Motor neuron (in vitro differentiated cells): ENCODE measurements at regions not wholly inside any gene's neighbourhood (a gene's known extent, or its start where the extent isn't known, plus 50 kb on each side); places are given as distances from the start of the nearest gene placed in this dataset.

Experiments
- ATAC-seq, 8 experiments: fragments of 200-7000 bp; cut with Tn5 transposase; replicated peaks in 6 of 8; 2 replicates each; pipeline ENCODE4 v1.8.0; 2021; ENCODE audit warnings: mild to moderate bottlenecking in 8 of 8, moderate library complexity in 8 of 8
- H3K27ac ChIP-seq, 2 donors: fragments of 250-450 bp; sonication (Bioruptor Pico); 2 replicates each; pipeline ENCODE4 v1.9.0; 2021; ENCODE audit warnings: antibody characterized with exemption in 2 of 2, mild to moderate bottlenecking in 2 of 2, moderate library complexity in 1 of 2
- H3K4me1 ChIP-seq, 2 donors: fragments of 250-450 bp; sonication (Bioruptor Pico); replicated peaks in 1 of 2; 2 replicates each; pipeline ENCODE4 v1.6.1; 2021; ENCODE audit warnings: antibody characterized with exemption in 2 of 2, mild to moderate bottlenecking in 2 of 2, moderate library complexity in 1 of 2
- H3K4me3 ChIP-seq, 5 donors: fragments of 250-450 bp; sonication (Bioruptor Pico); 2 replicates each; pipeline ENCODE4 v1.9.0; 2021; ENCODE audit warnings: antibody characterized with exemption in 5 of 5, mild to moderate bottlenecking in 5 of 5, moderate library complexity in 4 of 5
- WGBS, 10 experiments: fragments of 450-650 bp; shearing (Covaris generic); methylation state at CpG; one replicate each; pipeline ENCODE4 v1.0.0; 2022; 5-methylcytosine and 5-hydroxymethylcytosine counted together
- in situ Hi-C, 9 experiments: fragments of 400-800 bp; cut with MboI; loops; one replicate each; pipeline ENCODE4 v1.15.0; 2021; ENCODE audit warnings: low sequenced_read_pairs in 9 of 9, low pct_unique_long_range_greater_than_20kb in 2 of 9; ENCODE audit not compliant: unreplicated experiment in 9 of 9

DNA sequence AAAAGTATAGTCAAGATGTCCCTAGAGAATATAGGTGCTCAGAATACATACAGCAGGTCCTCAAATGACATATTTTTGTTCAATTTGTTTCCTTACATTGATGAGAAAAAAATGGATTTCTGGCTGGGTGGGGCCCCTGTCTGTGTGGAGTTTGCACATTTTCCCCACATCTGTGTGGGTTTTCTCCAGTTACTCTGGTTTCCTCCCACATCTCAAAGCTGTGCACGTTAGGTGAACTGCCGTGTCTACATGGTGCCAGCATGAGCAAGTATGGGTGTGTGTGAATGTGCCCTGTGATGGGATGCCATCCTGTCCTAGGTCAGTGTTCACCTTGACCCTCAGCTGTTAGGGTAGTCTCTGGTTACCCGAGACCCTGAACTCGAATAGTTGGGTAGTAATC is 289.1 kb downstream of the GRIN2B start:
- WGBS, 10 experiments: 0 to 100% (median 86%) methylated on average over 1 to 4 of the region's 4 CpGs; no CpG with 5 or more reads in 3 of the 10 experiments
- in situ Hi-C loops: no loop called here
- ATAC-seq: no peak
- Histone ChIP-seq H3K27ac (no peak overlapping the region), H3K4me1 (no peaks in the 10 kb centered on the region), H3K4me3 (no peak overlapping the region)

DNA sequence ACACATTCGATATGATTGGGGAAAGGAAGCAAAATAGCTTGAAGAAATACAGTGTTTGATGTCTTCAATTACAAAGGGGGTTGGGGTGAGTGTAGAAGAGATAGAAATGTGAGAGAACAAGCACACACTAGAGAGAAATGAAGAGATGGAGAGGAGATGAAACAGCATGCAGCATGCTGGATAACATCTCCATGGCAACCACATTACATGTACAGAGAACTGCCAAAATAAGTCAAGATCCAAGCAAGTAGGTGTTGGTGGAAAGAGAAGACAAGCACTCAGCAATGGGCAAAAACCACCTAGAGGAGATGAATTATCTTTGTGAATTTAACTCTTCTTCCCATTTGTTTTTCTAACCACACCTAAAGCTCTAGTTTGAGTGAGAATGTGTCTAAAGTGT is 289.8 kb downstream of the GRIN2B start:
- ATAC-seq: no peak
- in situ Hi-C loops: no loop called here
- H3K4me3 ChIP-seq: no peak overlapping the region
- H3K4me1 ChIP-seq: peaks cover under 1 to 1% of the 10 kb centered on the region in 2 donors
- H3K27ac ChIP-seq: no peak overlapping the region
- WGBS, 10 experiments: 0 to 100% (median 40%) methylated on average over 1 of the region's 1 CpG; no CpG with 5 or more reads in 1 of the 10 experiments

DNA sequence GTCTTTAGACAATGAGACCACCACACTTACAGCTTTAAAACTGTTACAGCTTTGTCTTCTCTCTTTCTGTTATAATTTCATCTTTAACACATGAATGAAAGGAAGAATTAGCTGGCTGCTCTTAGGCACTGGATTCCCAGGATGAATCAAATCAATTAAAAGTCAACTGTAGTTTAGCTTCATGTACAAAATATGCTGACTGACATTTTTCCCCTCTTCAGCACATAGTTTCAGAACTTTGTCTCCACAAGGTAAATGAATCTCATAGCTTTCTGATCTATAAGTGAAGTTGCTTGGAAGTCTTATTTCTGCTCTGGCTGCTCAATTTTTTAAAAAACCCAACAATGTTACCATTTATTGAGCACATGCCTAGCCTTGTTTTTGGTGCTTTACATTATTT is 293.8 kb downstream of the GRIN2B start:
- in situ Hi-C loops: no loop called here
- Histone ChIP-seq H3K4me3 (no peak overlapping the region), H3K27ac (no peak overlapping the region), H3K4me1 (peaks cover 6 to 8% of the 10 kb centered on the region in 2 donors)
- ATAC-seq: no peak

DNA sequence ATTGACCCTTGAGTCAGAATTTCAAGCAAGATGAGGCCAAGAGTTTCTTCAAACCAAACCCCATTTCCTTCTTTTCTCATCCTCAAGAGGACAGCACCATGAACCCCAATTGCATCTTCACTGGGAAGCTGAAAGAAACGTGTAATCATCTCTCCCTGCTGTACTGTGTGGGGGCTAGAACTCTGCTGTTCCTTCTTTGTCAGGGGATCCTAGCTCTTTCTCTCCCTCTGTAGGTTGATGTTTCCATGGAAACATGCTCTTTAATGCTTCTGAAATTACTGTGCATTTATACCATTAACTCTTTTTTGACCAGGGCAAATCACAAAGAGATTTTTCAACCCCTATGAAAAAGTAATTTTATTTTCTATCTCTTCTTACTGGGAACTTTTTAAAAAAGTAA is 295.1 kb downstream of the GRIN2B start:
- no peak overlapping the region for H3K27ac ChIP-seq
- in situ Hi-C loops: no loop called here
- no peak overlapping the region for H3K4me3 ChIP-seq
- peaks cover 6 to 8% of the 10 kb centered on the region in 2 donors for H3K4me1 ChIP-seq
- WGBS, 10 experiments: 0 to 50% (median 25%) methylated on average over 1 of the region's 1 CpG; no CpG with 5 or more reads in 3 of the 10 experiments
- no peak for ATAC-seq

DNA sequence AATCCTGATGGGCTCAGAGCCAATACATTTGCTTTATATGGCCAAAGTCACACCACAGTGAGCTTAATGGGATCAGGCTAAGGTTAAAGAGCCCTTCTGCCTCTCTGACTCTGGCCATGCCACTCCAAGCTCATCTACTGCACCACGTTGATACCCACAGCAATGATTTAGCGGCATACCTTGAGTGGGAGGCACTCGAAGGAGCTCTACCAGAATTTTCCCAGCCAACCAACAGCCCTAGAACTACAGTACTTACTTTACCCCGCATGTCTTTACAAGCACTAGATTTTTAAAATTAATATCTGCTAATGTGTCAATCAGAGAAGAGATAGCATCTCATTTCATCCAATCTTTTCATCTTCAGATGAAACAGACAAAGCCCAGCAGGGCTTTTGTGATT is 300.5 kb downstream of the GRIN2B start:
- ATAC-seq: no peak
- WGBS, 10 experiments: 0 to 100% (median 77%) methylated on average over 1 to 4 of the region's 4 CpGs; no CpG with 5 or more reads in 2 of the 10 experiments
- Histone ChIP-seq H3K27ac (no peak overlapping the region), H3K4me3 (no peak overlapping the region), H3K4me1 (peaks cover 5 to 18% of the 10 kb centered on the region in 2 donors)
- in situ Hi-C loops: no loop called here

DNA sequence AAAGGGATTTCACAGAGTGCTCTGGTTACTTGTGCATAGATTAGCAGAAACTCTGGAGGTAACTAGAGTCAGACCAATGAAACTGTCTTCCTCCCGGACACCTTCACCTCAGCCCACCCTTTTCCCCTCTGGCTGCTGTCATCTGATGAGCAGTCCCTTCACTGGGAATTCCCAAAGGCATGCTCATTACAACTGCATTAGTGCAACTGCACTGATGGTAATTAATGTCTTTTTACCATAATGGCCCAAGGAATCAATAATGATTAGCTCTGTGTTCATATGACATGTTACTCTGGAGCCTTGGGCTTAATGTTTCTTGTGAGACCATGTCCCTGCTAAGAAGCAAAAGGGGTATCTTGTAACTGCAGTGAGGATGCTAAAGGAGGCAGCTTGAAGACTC is 304.5 kb downstream of the GRIN2B start:
- peak in 4 of 8 experiments; percentile 32 to 70 (median 50) for ATAC-seq
- Histone ChIP-seq H3K4me1 (peaks cover 5 to 18% of the 10 kb centered on the region in 2 donors), H3K27ac (no peak overlapping the region), H3K4me3 (no peak overlapping the region)
- 20 to 71% (median 40%) methylated on average over 1 of the region's 1 CpG; no CpG with 5 or more reads in 7 of the 10 experiments for WGBS, 10 experiments
- in situ Hi-C loops: no loop called here

DNA sequence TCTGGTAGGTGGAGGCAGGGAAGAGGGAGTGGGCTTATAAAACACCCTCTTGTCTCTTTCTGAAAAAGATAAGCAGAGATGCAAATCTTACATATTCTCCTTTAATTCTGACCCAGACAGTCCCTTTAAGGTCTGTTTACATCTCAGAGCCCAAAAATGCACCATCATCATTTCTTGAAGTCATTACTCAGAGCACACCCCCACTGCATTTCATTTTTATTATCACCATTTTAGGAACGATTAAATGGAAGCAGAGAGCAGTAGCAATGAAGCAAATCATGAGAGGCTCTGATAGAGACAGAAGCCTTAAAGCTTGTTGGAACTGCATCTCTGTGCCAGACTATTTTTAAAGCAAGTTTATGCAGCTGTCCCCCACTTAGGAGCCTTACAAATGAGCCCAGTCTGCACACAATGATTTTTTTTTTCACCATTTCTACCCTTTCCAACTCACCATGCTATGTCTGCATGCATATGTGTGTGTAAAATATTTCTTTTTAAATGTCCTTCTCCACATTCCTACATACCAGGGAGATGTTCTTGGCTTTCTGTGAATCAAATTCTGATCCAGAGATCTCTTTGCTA is 311.0 kb downstream of the GRIN2B start:
- in situ Hi-C loops: loop anchor here in 2 of 9 experiments (25.0 kb wide), 2 partner anchors 383 to 408 kb away; no protein-coding TSS in a partner anchor
- WGBS, 10 experiments: 0 to 90% (median 53%) methylated on average over 1 of the region's 1 CpG; no CpG with 5 or more reads in 2 of the 10 experiments
- ATAC-seq: peak in 2 of 8 experiments; percentile 24 to 42
- Histone ChIP-seq H3K4me3 (no peak overlapping the region), H3K4me1 (peaks cover 0 to 4% of the 10 kb centered on the region in 2 donors), H3K27ac (no peak overlapping the region)

DNA sequence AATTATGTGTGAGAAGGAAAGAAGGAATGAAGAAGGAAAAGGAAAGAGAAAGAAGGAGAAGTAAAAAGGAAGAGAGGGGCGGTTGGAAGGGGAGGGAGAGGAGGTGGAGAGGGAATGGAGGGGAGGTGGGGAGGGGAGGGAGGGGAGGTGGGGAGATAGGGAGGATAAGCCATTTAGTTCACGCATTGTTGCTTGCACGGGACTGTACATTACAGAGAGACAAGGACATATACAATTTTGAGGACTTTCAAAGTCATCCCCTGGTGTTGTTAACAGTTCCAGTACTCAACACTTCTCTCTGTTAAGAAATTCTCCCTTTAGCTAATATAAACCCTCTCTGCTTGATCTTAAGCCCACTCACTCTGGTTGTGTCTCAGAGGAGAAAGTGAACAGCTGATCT is 312.5 kb downstream of the GRIN2B start:
- 0 to 56% (median 15%) methylated on average over 1 to 2 of the region's 3 CpGs; no CpG with 5 or more reads in 6 of the 10 experiments for WGBS, 10 experiments
- ATAC-seq: no peak
- Histone ChIP-seq H3K4me3 (no peak overlapping the region), H3K4me1 (peaks cover 0 to 4% of the 10 kb centered on the region in 2 donors), H3K27ac (no peak overlapping the region)
- in situ Hi-C loops: loop anchor here in 2 of 9 experiments (25.0 kb wide), 2 partner anchors 382 to 407 kb away; no protein-coding TSS in a partner anchor

DNA sequence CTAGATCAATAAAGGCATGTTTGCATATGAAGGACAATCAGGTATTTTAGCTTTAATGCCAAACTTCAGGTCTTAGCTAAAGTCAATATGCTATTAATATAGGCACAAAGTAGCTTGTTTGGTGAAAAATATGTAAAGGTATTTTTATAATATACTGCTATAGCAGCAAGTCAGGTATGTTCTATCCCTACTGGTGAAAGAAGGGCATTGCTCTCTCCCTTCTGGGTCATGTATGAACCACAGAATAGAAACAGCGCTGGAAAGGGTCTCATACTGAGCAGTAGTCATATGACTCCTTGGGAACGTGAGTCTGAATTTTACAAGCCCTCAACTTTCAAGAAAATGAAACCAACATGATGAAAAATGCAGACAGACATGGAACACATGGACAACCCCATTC is 314.6 kb downstream of the GRIN2B start:
- H3K4me3 ChIP-seq: no peak overlapping the region
- in situ Hi-C loops: loop anchor here in 2 of 9 experiments (25.0 kb wide), 2 partner anchors 380 to 405 kb away; no protein-coding TSS in a partner anchor
- 0 to 94% (median 75%) methylated on average over 1 to 2 of the region's 2 CpGs; no CpG with 5 or more reads in 3 of the 10 experiments for WGBS, 10 experiments
- peaks cover 0 to 4% of the 10 kb centered on the region in 2 donors for H3K4me1 ChIP-seq
- no peak overlapping the region for H3K27ac ChIP-seq
- ATAC-seq: peak in 1 of 8 experiments; percentile 39

DNA sequence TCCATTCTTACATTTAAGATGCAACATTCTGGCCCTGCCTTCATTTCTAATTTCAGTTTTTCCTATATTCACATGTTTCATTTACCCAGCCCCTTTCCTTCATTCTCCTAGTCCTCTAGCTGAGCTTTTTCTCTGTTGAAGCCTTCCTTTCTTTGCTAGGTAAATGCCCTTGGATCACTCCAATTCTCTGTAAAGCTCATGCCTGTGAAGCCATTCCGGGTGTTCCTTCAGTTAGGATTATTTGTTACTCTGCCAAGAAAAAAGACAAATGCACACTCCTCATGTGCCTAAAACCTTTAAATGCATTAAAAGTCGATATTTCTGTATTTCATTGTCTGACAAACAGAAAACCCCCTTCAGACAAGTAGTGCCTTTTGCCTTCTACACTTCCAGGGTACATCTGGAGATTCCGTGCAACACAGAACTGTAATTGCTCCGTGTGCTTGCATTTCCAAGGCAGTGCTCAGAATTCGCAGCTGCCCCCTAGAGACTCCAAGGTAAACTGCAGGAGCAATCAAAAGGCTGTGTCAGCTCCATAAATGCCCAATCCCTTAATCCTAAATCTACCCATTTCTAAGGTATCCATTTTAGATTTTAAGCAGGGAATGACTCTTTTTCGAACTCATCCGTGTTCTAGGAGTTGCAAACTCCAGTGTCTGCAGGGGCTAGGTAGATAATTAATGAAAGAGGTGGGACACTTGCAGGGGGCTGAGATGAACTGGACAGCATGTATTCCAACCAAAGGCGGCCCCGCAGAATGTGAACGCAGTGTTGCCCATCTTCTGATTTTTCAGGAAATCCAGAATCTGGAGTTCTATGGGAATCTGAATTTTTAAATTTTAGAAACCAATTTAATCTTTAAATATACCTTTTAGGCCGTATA is 320.2 kb downstream of the GRIN2B start:
- 18 to 94% (median 45%) methylated on average over 3 to 10 of the region's 11 CpGs; no CpG with 5 or more reads in 1 of the 10 experiments for WGBS, 10 experiments
- Histone ChIP-seq H3K4me1 (peaks cover 2 to 7% of the 10 kb centered on the region in 2 donors), H3K27ac (no peak overlapping the region), H3K4me3 (no peak overlapping the region)
- in situ Hi-C loops: loop anchor here in 2 of 9 experiments (25.0 kb wide), 2 partner anchors 374 to 399 kb away; no protein-coding TSS in a partner anchor
- peak; percentile 81 to 98 (median 91) for ATAC-seq

DNA sequence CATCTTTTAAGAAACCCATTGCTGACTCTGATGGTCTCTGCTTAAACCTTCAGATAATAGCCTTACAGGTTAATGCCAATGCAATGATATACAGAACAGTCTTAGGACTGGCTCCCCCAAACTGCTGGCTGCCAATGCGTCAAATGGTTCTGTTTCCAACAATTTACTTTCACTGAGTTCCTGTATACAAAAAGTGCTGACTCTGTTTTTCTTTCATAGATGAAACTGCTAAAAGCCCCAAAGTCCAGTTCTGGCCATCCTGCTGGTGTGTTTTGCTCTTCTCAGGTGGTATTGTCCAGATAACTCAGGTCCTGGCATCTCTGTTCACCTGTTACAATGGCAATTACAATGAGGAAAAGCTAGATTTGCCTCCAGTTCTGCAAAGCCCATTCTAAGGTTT is 326.9 kb downstream of the GRIN2B start:
- 27 to 100% (median 73%) methylated on average over 1 of the region's 1 CpG; no CpG with 5 or more reads in 2 of the 10 experiments for WGBS, 10 experiments
- in situ Hi-C loops: loop anchor here in 2 of 9 experiments (25.0 kb wide), 2 partner anchors 367 to 392 kb away; no protein-coding TSS in a partner anchor
- Histone ChIP-seq H3K4me3 (no peak overlapping the region), H3K27ac (no peak overlapping the region), H3K4me1 (no peaks in the 10 kb centered on the region)
- no peak for ATAC-seq

DNA sequence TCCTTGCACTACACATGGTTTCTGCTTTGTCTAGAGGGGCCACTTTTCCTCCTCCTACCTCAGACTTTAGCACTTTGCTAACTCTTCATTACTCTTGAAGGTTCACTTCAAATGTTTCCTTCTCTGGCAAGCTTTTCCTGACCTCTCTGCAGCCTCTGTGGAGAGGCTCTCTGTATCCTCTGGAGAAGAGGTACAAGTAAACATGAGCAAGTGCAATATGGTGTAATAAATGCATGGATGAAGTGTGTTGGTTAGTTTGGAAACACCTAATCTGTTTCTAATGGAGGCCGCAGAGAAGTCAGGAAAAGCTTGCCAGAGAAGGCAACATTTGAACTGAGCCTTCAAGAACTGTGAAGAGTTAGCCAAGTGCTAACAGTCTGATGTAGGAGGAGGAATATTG is 329.3 kb downstream of the GRIN2B start:
- 0 to 100% (median 40%) methylated on average over 1 of the region's 1 CpG; no CpG with 5 or more reads in 3 of the 10 experiments for WGBS, 10 experiments
- no peaks in the 10 kb centered on the region for H3K4me1 ChIP-seq
- H3K4me3 ChIP-seq: no peak overlapping the region
- in situ Hi-C loops: loop anchor here in 2 of 9 experiments (25.0 kb wide), 2 partner anchors 365 to 390 kb away; no protein-coding TSS in a partner anchor
- no peak overlapping the region for H3K27ac ChIP-seq
- ATAC-seq: no peak

DNA sequence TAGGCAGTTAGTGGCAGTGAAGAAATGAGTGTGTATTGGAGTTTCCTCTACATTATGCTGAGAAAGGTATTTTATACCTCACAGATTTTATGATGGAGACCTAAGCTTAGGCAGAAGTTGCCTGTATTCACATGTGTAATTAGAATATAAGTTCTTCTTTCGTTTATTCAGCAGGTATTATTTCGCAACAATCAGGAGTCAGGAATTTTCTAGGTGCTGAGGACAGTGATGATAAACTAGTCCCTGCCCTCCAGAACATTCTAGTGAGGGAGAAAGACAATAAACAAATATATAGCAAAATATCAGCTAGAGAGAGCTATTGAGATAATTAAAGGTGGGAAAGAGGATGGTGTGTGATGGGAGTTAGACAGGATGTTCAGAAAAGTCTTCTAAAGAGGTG is 345.7 kb downstream of the GRIN2B start:
- in situ Hi-C loops: no loop called here
- H3K27ac ChIP-seq: no peak overlapping the region
- no peak for ATAC-seq
- no peak overlapping the region for H3K4me3 ChIP-seq
- WGBS, 10 experiments: 0 to 100% (median 63%) methylated on average over 1 to 2 of the region's 2 CpGs
- H3K4me1 ChIP-seq: no peaks in the 10 kb centered on the region
